Thyroid gland (tissue), 4 donors: ENCODE measurements at regions not wholly inside any gene's neighbourhood (a gene's known extent, or its start where the extent isn't known, plus 50 kb on each side); places are given as distances from the start of the nearest gene placed in this dataset.

ENCODE experiments used
- DNase-seq, 2 donors: peaks; one replicate each; pipeline ENCODE4 v3.0.0-alpha.2; 2019
- H3K27ac ChIP-seq, 3 donors: fragments of 200-600 bp; sonication (generic); 1 replicate in 2 of 3; 2 replicates in 1 of 3; pipeline ENCODE4 v1.5.1; 2016 to 2019; ENCODE audit warnings: mild to moderate bottlenecking in 1 of 3, moderate library complexity in 1 of 3
- H3K27me3 ChIP-seq: fragments of 200-600 bp; sonication (generic); one replicate; pipeline ENCODE4 v1.5.1; 2019
- H3K36me3 ChIP-seq, 2 donors: fragments of 200-600 bp; sonication (generic); one replicate each; pipeline ENCODE4 v1.5.1; 2016 to 2019
- H3K4me1 ChIP-seq, 2 donors: fragments of 200-600 bp; sonication (generic); one replicate each; pipeline ENCODE4 v1.5.1; 2017 to 2019
- H3K4me3 ChIP-seq, 3 donors: fragments of 200-600 bp; sonication (generic); replicated peaks in 1 of 3; 1 replicate in 2 of 3; 2 replicates in 1 of 3; pipeline ENCODE4 v1.5.1; 2016; ENCODE audit warnings: mild to moderate bottlenecking in 1 of 3
- H3K9me3 ChIP-seq: fragments of 200-600 bp; sonication (generic); one replicate; pipeline ENCODE4 v1.5.1; 2017
- POLR2A ChIP-seq, 2 donors: fragments of 450-650 bp; IDR thresholded peaks; one replicate each; pipeline ENCODE4 v1.6.1; 2017; ENCODE audit warnings: antibody characterized with exemption in 2 of 2, mild to moderate bottlenecking in 2 of 2, moderate library complexity in 1 of 2
- WGBS, 2 donors: methylation state at CpG; one replicate each; pipeline ENCODE4 v1.1.5; 2017; 5-methylcytosine and 5-hydroxymethylcytosine counted together
- intact Hi-C: fragments of 100-400 bp; cut with DNase I; formaldehyde crosslinking; loops from one replicate; pipeline ENCODE4 v1.15.1; 2023
- TF ChIP-seq, protein P1 (sequence below), 6 experiments: fragments of 200-600 bp in 3 of 6; fragments of 450-650 bp in 3 of 6; sonication (generic) in 3 of 6; IDR thresholded peaks; one replicate each; pipeline ENCODE4 v1.5.1; 2016 to 2019; ENCODE audit warnings: antibody characterized with exemption in 6 of 6, mild to moderate bottlenecking in 2 of 6, inconsistent platforms in 1 of 6, moderate library complexity in 1 of 6

DNA sequence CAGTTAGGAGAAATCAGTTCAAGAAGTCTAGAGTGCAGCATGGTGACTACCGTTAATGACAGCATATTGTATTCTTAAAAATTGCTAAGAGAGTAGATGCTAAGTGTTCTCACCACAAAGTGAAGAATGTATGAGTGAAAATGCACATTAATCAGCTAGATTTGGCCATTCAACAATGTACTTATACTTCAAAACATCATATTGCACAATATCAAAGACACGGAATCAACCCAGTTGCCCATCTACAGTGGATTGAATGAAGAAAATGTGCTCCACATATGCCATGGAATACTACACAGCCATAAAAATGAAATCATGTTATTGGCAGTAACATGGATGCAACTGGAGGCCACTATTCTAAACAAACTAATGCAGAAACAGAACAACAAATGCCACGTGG is 119.9 kb upstream of the NDN start:
- H3K27me3 ChIP-seq = no peaks in the 10 kb centered on the region
- no peak overlapping the region for H3K27ac ChIP-seq
- no peak for DNase-seq
- H3K9me3 ChIP-seq = no peaks in the 10 kb centered on the region
- no peak overlapping the region for H3K4me3 ChIP-seq
- TF ChIP-seq, protein P1, sequence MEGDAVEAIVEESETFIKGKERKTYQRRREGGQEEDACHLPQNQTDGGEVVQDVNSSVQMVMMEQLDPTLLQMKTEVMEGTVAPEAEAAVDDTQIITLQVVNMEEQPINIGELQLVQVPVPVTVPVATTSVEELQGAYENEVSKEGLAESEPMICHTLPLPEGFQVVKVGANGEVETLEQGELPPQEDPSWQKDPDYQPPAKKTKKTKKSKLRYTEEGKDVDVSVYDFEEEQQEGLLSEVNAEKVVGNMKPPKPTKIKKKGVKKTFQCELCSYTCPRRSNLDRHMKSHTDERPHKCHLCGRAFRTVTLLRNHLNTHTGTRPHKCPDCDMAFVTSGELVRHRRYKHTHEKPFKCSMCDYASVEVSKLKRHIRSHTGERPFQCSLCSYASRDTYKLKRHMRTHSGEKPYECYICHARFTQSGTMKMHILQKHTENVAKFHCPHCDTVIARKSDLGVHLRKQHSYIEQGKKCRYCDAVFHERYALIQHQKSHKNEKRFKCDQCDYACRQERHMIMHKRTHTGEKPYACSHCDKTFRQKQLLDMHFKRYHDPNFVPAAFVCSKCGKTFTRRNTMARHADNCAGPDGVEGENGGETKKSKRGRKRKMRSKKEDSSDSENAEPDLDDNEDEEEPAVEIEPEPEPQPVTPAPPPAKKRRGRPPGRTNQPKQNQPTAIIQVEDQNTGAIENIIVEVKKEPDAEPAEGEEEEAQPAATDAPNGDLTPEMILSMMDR (IDR thresholded peaks at IDR 0.05) = no peak
- no peak for TF ChIP-seq POLR2A (IDR thresholded peaks at IDR 0.05)
- intact Hi-C loops = no loop called here
- WGBS, 2 donors = 60% methylated on average over 3 of the region's 3 CpGs
- no peaks in the 10 kb centered on the region for H3K36me3 ChIP-seq
- no peaks in the 10 kb centered on the region for H3K4me1 ChIP-seq

DNA sequence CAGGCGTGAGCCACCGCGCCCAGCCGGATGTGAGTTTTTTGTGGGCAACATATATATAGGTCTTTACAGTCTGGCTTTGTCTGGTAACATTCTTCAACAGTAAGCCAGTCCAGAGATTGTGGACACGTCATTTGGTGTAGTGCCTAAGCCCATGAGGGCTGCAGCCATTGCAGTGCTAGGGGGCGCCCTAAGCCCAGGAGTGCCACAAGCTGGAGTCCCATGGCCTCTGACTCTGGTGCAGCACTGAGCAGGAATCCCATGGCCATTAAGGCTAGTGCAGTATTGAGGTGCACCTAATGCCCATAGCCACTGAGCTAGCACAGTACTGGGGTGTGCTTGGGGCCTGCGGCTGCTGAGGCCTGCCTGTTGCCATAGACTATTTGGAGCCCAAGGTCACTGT is 136.4 kb upstream of the NDN start:
- Histone ChIP-seq H3K36me3 (no peaks in the 10 kb centered on the region), H3K4me3 (no peak overlapping the region), H3K27me3 (no peaks in the 10 kb centered on the region), H3K4me1 (no peaks in the 10 kb centered on the region), H3K27ac (no peak overlapping the region), H3K9me3 (no peaks in the 10 kb centered on the region)
- TF ChIP-seq POLR2A (IDR thresholded peaks at IDR 0.05) = no peak
- TF ChIP-seq, protein P1 (IDR thresholded peaks at IDR 0.05) = no peak
- no peak for DNase-seq
- 62 to 73% methylated on average over 6 to 7 of the region's 7 CpGs for WGBS, 2 donors
- intact Hi-C loops = no loop called here

- intact Hi-C loops = no loop called here
- Histone ChIP-seq H3K27me3 (no peaks in the 10 kb centered on the region), H3K36me3 (no peaks in the 10 kb centered on the region), H3K4me1 (no peaks in the 10 kb centered on the region), H3K4me3 (no peak overlapping the region), H3K9me3 (no peaks in the 10 kb centered on the region), H3K27ac (no peak overlapping the region)
- DNase-seq = no peak
- TF ChIP-seq, protein P1 (IDR thresholded peaks at IDR 0.05) = no peak
- no peak for TF ChIP-seq POLR2A (IDR thresholded peaks at IDR 0.05)
- 67 to 71% methylated on average over 1 of the region's 1 CpG for WGBS, 2 donors
These were observed 141.7 kb upstream of the NDN start for GRCh38 chr15:23828786-23829185.

GRCh38 chr15:23835953-23836352 is 148.8 kb upstream of the NDN start:
- Histone ChIP-seq H3K36me3 (no peaks in the 10 kb centered on the region), H3K27ac (no peak overlapping the region), H3K27me3 (no peaks in the 10 kb centered on the region), H3K4me3 (no peak overlapping the region), H3K4me1 (no peaks in the 10 kb centered on the region), H3K9me3 (no peaks in the 10 kb centered on the region)
- WGBS, 2 donors = 88 to 90% methylated on average over 2 of the region's 2 CpGs
- no peak for DNase-seq
- intact Hi-C loops = no loop called here
- TF ChIP-seq POLR2A (IDR thresholded peaks at IDR 0.05) = no peak
- TF ChIP-seq, protein P1 (IDR thresholded peaks at IDR 0.05) = no peak

DNA sequence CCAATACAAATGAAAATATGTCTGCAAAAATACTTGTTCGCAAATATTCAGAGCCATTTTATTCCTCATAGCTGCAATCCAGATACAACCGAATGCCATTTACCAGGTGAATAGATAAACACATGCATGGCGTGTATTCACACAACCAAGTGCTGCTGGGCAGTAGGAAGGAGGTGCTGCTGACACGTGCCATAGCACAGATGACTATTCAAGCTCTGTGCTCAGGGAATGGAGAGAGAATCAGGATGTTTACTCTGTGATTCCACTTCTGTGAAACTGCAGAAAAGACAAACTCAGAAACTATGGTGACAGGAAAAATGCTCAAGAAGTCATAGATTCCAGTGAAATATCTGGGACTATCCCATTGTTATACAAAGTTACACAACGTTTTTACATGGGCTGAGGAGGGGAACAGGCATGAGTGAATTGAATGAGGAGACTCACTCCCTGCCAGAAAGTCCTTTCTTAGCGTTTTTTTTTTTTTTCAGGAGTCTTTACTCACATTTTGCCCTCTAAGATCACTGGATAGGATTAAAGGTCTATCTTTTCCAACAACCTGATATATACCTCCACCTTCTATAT is 152.9 kb upstream of the NDN start:
- H3K4me3 ChIP-seq = no peak overlapping the region
- TF ChIP-seq, protein P1 (IDR thresholded peaks at IDR 0.05) = no peak
- no peak for TF ChIP-seq POLR2A (IDR thresholded peaks at IDR 0.05)
- intact Hi-C loops = no loop called here
- no peaks in the 10 kb centered on the region for H3K4me1 ChIP-seq
- H3K27me3 ChIP-seq = no peaks in the 10 kb centered on the region
- no peaks in the 10 kb centered on the region for H3K36me3 ChIP-seq
- no peak for DNase-seq
- H3K27ac ChIP-seq = no peak overlapping the region
- no peaks in the 10 kb centered on the region for H3K9me3 ChIP-seq
- WGBS, 2 donors = 40 to 47% methylated on average over 6 of the region's 6 CpGs
